ENCODE measurements at regions not wholly inside any gene's neighbourhood (a gene's known extent, or its start where the extent isn't known, plus 50 kb on each side); places are given as distances from the start of the nearest gene placed in this dataset.

DNA sequence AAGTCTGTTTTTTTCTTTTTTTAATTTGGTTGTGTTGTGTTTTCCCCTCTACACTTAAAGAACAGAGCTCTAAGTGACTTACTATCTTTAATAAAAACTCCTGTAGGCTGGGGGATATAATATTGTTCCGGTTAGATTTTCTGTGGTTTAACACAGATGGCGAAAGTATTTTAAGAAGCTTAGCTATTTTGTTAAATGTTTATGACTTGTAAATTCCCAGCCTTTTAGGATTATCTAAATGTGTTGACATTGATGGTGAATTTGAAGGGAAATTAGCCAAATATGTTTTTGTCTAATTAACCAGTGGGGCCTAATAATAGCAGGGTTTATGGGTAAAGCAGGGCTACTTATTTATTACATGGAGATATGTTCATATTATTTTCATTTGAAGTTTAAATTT lies 538.5 kb downstream of the INHBA start:
- no peak for TF ChIP-seq POLR2A (IDR thresholded peaks at IDR 0.05)
- TF ChIP-seq, protein P1, sequence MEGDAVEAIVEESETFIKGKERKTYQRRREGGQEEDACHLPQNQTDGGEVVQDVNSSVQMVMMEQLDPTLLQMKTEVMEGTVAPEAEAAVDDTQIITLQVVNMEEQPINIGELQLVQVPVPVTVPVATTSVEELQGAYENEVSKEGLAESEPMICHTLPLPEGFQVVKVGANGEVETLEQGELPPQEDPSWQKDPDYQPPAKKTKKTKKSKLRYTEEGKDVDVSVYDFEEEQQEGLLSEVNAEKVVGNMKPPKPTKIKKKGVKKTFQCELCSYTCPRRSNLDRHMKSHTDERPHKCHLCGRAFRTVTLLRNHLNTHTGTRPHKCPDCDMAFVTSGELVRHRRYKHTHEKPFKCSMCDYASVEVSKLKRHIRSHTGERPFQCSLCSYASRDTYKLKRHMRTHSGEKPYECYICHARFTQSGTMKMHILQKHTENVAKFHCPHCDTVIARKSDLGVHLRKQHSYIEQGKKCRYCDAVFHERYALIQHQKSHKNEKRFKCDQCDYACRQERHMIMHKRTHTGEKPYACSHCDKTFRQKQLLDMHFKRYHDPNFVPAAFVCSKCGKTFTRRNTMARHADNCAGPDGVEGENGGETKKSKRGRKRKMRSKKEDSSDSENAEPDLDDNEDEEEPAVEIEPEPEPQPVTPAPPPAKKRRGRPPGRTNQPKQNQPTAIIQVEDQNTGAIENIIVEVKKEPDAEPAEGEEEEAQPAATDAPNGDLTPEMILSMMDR (IDR thresholded peaks at IDR 0.05): no peak
